ENCODE measurements at regions not wholly inside any gene's neighbourhood (a gene's known extent, or its start where the extent isn't known, plus 50 kb on each side); places are given as distances from the start of the nearest gene placed in this dataset.
A peak's percentile ranks its signal among the peaks of the same experiment; 100 is the strongest.
"Not testable (repeated sequence)": the region's sequence is repeated elsewhere in the genome, so short reads cannot be mapped to it uniquely, and the experiment has no call there.

- no peak for DNase-seq
Measured at GRCh38 chr5:17401470-17402288, 96.4 kb upstream of the TAF11L2 start.

GRCh38 chr5:17402289-17403121 lies 95.5 kb upstream of the TAF11L2 start:
- no peak for DNase-seq

GRCh38 chr5:17403695-17404490 lies 94.1 kb upstream of the TAF11L2 start:
- DNase-seq = no peak

- no peak for DNase-seq
Measured at GRCh38 chr5:17405976-17406375, 92.1 kb upstream of the TAF11L2 start.

GRCh38 chr5:17406423-17406838 lies 91.6 kb upstream of the TAF11L2 start:
- DNase-seq = no peak

GRCh38 chr5:17411436-17412402 lies 86.3 kb upstream of the TAF11L2 start:
- DNase-seq = no peak

GRCh38 chr5:17412760-17413671 lies 85.0 kb upstream of the TAF11L2 start:
- peak; percentile 8 for DNase-seq

GRCh38 chr5:17413691-17414090 lies 84.3 kb upstream of the TAF11L2 start:
- no peak for DNase-seq

- DNase-seq = no peak
Measured at GRCh38 chr5:17415321-17415758, 82.7 kb upstream of the TAF11L2 start.

- not testable (repeated sequence) for DNase-seq
Measured at GRCh38 chr5:17416374-17416773, 81.7 kb upstream of the TAF11L2 start.

- DNase-seq = no peak
Measured at GRCh38 chr5:17424674-17425073, 73.4 kb upstream of the TAF11L2 start.

- DNase-seq = no peak
Measured at GRCh38 chr5:17425385-17426070, 72.5 kb upstream of the TAF11L2 start.

GRCh38 chr5:17426104-17426749 lies 71.8 kb upstream of the TAF11L2 start:
- no peak for DNase-seq

- no peak for DNase-seq
Measured at GRCh38 chr5:17428176-17428800, 69.7 kb upstream of the TAF11L2 start.

- DNase-seq = no peak
Measured at GRCh38 chr5:17429353-17429752, 68.7 kb upstream of the TAF11L2 start.

- no peak for DNase-seq
Measured at GRCh38 chr5:17430241-17430640, 67.8 kb upstream of the TAF11L2 start.

- DNase-seq = no peak
Measured at GRCh38 chr5:17431272-17432050, 66.6 kb upstream of the TAF11L2 start.

GRCh38 chr5:17432569-17432968 lies 65.5 kb upstream of the TAF11L2 start:
- no peak for DNase-seq
